ENCODE measurements at regions not wholly inside any gene's neighbourhood (a gene's known extent, or its start where the extent isn't known, plus 50 kb on each side); places are given as distances from the start of the nearest gene placed in this dataset.
"Not testable (repeated sequence)": the region's sequence is repeated elsewhere in the genome, so short reads cannot be mapped to it uniquely, and the experiment has no call there.

DNA sequence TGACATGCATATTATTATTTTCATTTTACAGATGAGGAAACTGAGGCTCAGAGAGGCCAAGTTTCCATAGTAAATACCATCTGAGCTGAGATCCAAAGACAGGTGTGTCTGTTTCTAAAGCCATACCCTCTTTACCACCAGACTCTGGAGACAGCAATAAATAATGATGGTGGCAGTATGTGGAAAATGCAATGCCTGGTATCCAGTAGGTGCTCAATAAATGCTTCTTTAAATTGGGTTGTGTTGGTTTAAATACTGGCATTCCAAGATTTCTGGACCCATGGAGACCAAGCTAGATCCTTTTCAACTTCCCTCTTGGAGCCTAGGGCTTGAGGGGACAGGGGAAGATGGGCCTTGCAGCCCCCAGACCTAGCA, 221.3 kb upstream of the MSX2 start:
- Histone ChIP-seq H3K27me3 (replicated peaks) (no peaks in the 10 kb centered on the region), H3K36me3 (replicated peaks) (no peaks in the 10 kb centered on the region), H3K4me3 (ENCODE audit: low read depth, low read length) (no peak overlapping the region), H3K27ac (no peak overlapping the region)
- in situ Hi-C loops (cut with HindIII; ENCODE audit: low pct_ligation_motif_present, low sequenced_read_pairs), result no loop called here
- DNase-seq, result no peak
- TF ChIP-seq CTCF (IDR thresholded peaks at IDR 0.05; ENCODE audit: low read depth, low read length, missing control alignments), result no peak

DNA sequence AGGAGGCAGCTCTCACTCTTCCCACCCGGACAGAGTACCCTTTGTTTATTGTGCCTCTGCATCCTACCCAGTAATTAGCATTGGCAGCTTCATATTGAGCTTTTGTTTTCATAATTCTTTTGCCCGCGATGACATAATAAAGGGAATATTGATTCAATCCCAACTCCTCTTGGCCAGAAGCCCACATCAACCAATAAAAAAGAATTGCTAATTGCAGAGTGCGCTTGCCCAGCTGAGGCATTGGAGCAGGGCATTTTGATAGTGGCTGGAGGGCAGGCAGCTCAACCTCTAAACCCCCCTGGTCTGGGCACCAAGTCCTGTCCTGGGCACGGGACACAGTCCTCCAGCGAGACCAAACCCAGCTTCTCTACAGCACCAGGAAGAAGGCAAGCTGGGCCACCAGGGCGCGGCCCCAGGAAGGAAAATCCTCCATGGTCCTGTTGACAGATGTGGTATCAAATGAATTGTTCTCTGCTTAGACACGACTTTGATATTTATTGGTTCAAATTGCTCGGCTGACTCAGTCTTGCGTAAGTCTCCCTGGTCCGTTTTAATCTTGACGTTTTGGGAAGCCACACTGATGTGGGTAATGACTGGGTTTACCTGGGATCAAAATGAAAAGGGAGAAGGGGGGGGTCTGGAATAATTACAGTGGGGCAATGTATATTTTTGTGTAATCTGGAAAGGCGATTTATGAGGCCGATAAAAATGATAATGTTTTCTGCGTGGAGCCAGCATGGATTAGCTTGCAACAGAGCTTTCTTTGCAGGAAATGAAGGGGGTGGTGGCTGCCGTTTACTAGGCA, 220.7 kb upstream of the MSX2 start:
- Histone ChIP-seq H3K27ac (no peak overlapping the region), H3K4me3 (ENCODE audit: low read depth, low read length) (no peak overlapping the region), H3K27me3 (replicated peaks) (no peaks in the 10 kb centered on the region), H3K36me3 (replicated peaks) (no peaks in the 10 kb centered on the region)
- TF ChIP-seq CTCF (IDR thresholded peaks at IDR 0.05; ENCODE audit: low read depth, low read length, missing control alignments), result no peak
- in situ Hi-C loops (cut with HindIII; ENCODE audit: low pct_ligation_motif_present, low sequenced_read_pairs), result no loop called here
- no peak for DNase-seq

DNA sequence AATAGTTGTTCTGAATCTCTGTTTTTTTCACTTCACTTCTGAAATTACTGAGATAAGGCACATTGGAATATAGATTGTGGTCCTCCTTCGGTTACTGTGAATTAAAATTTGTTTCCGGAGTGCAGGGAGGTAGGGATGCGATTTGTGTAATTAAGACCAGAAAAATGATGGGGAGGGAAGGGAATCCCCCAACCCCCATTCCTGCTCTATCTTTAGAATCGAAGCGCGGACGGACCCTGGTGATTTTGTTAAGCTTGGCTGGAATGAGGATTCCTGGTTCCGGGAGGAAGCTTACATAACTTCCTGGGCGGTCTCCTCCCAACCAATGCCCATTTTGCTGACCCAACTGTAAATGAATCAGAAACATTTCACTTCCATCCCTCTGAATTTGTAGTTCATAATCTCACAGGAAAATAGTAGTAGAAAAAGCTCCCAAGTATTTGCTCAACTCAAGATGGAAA, 220.1 kb upstream of the MSX2 start:
- H3K4me3 ChIP-seq (ENCODE audit: low read depth, low read length), result no peak overlapping the region
- TF ChIP-seq CTCF (IDR thresholded peaks at IDR 0.05; ENCODE audit: low read depth, low read length, missing control alignments), result no peak

DNA sequence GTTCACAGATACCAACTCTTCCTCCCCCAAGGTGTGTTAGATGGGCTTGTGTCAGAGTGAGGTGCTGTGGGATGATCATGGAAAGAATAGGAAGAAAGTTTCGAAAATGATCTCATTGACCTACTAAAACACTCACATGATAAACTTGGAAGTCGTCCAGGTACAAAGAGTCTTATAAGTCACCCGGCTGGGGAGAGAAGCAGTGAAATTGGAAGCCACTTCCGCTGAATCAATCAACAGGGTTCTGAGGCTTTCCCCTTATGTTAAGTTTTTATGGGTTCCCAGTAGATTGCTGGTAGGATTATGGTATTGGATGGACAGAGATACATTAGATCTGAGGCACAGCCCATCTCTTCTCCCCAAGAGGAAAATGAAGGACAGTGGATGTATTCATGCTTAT, 218.8 kb upstream of the MSX2 start:
- in situ Hi-C loops (cut with HindIII; ENCODE audit: low pct_ligation_motif_present, low sequenced_read_pairs), result no loop called here
- DNase-seq, result no peak
- Histone ChIP-seq H3K27ac (no peak overlapping the region), H3K36me3 (replicated peaks) (no peaks in the 10 kb centered on the region), H3K4me3 (ENCODE audit: low read depth, low read length) (no peak overlapping the region), H3K27me3 (replicated peaks) (no peaks in the 10 kb centered on the region)
- no peak for TF ChIP-seq CTCF (IDR thresholded peaks at IDR 0.05; ENCODE audit: low read depth, low read length, missing control alignments)

More for the DNA sequence above, 220.1 kb upstream of the MSX2 start:
- DNase-seq, result no peak
- Histone ChIP-seq H3K27ac (no peak overlapping the region), H3K36me3 (replicated peaks) (no peaks in the 10 kb centered on the region), H3K27me3 (replicated peaks) (no peaks in the 10 kb centered on the region)
- in situ Hi-C loops (cut with HindIII; ENCODE audit: low pct_ligation_motif_present, low sequenced_read_pairs), result no loop called here

DNA sequence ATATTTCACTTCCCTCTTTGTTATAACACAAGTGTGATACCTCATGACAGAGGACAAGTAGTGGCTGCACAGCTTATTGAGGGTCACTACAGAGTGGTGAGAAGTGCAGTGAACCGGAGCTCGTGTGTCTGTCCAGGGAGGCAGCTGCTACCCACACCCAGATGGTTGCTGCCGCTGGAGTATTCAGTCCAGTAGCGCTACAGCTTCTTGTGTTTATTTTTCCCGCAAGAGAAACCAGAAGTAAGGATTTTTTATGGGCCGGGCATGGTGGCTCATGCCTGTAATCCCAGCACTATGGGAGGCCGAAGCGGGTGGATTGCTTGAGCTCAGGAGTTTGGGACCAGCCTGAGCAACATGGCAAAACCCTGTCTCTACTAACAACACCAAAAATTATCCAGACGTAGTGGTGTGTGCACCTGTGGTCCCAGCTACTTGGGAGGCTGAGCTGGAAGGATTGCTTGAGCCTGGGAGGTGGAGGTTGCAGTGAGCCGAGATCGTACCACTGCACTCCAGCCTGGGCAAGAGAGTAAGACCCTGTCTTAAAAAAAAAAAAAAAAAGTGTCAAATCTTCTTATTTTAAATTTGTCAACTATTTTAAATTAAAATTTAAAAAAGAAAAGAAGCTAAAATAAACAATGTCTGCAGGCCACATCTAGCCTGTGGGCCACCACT, 213.5 kb upstream of the MSX2 start:
- in situ Hi-C loops (cut with HindIII; ENCODE audit: low pct_ligation_motif_present, low sequenced_read_pairs), result not testable (repeated sequence)

DNA sequence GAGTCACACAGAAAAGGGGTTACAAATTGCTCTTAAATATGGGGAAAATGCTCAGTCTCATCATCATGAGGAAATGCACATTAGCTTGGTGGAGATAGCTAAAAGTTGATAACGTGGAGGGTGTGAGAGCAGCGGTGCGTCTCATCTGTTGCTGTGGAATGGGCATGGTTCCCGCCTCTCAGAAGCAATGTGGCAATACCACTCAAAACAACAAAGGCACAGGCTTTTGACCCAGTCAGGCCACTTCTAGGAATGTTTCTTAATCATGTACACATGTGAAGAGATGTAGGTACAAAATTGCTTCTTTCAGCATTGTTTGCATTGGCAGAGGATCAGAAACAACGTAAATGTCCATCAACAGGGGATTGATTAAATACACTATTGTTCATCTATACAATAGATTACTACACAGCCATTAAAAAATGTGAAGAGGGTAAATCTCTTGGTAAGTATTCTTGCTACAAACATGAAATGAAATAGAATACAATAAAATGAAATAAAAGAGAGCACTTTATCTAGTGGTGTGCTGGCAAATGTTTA, 212.6 kb upstream of the MSX2 start:
- no peak overlapping the region for H3K27ac ChIP-seq
- in situ Hi-C loops (cut with HindIII; ENCODE audit: low pct_ligation_motif_present, low sequenced_read_pairs), result no loop called here
- TF ChIP-seq CTCF (IDR thresholded peaks at IDR 0.05; ENCODE audit: low read depth, low read length, missing control alignments), result no peak
- no peaks in the 10 kb centered on the region for H3K27me3 ChIP-seq (replicated peaks)
- H3K36me3 ChIP-seq (replicated peaks), result no peaks in the 10 kb centered on the region
- no peak overlapping the region for H3K4me3 ChIP-seq (ENCODE audit: low read depth, low read length)
- DNase-seq, result no peak

More for the DNA sequence above, 213.5 kb upstream of the MSX2 start:
- not testable (repeated sequence) for H3K4me3 ChIP-seq (ENCODE audit: low read depth, low read length); H3K27ac ChIP-seq; H3K36me3 ChIP-seq (replicated peaks); H3K27me3 ChIP-seq (replicated peaks); DNase-seq

Data from brain microvascular endothelial cell (primary cell).